ENCODE measurements at regions not wholly inside any gene's neighbourhood (a gene's known extent, or its start where the extent isn't known, plus 50 kb on each side); places are given as distances from the start of the nearest gene placed in this dataset.
"Not testable (repeated sequence)": the region's sequence is repeated elsewhere in the genome, so short reads cannot be mapped to it uniquely, and the experiment has no call there.

- not testable (repeated sequence) for DNase-seq (ENCODE audit: low spot score in 2 of 2); H3K27ac ChIP-seq; H3K4me1 ChIP-seq; H3K4me3 ChIP-seq; H3K9me3 ChIP-seq; H3K36me3 ChIP-seq; H3K27me3 ChIP-seq
- no CpG with 5 or more reads among the region's 1 CpG for WGBS
Measured at GRCh38 chr9:41839786-41840185, 289.4 kb downstream of the CNTNAP3B start.

GRCh38 chr9:41838953-41839352 is 290.3 kb downstream of the CNTNAP3B start:
- H3K27me3 ChIP-seq; H3K27ac ChIP-seq; H3K4me3 ChIP-seq; H3K9me3 ChIP-seq; DNase-seq (ENCODE audit: low spot score in 2 of 2); H3K4me1 ChIP-seq; H3K36me3 ChIP-seq: not testable (repeated sequence)
- no CpG with 5 or more reads among the region's 4 CpGs for WGBS

GRCh38 chr9:41838562-41838851 is 290.7 kb downstream of the CNTNAP3B start:
- WGBS = no CpG with 5 or more reads among the region's 1 CpG
- not testable (repeated sequence) for H3K4me3 ChIP-seq

GRCh38 chr9:41837684-41838561 is 291.3 kb downstream of the CNTNAP3B start:
- not testable (repeated sequence) for H3K4me3 ChIP-seq; H3K27ac ChIP-seq; H3K27me3 ChIP-seq; DNase-seq (ENCODE audit: low spot score in 2 of 2); H3K4me1 ChIP-seq; H3K36me3 ChIP-seq; H3K9me3 ChIP-seq
- WGBS = no CpG with 5 or more reads among the region's 3 CpGs

More at GRCh38 chr9:41838562-41838851, 290.7 kb downstream of the CNTNAP3B start:
- not testable (repeated sequence) for H3K9me3 ChIP-seq; H3K27me3 ChIP-seq; H3K36me3 ChIP-seq; H3K27ac ChIP-seq; H3K4me1 ChIP-seq; DNase-seq (ENCODE audit: low spot score in 2 of 2)

GRCh38 chr9:41833108-41833507 is 296.1 kb downstream of the CNTNAP3B start:
- H3K4me1 ChIP-seq; H3K4me3 ChIP-seq; DNase-seq (ENCODE audit: low spot score in 2 of 2); H3K9me3 ChIP-seq; H3K36me3 ChIP-seq; H3K27ac ChIP-seq; H3K27me3 ChIP-seq: not testable (repeated sequence)
- WGBS = no CpG with 5 or more reads among the region's 4 CpGs

- H3K4me3 ChIP-seq, H3K9me3 ChIP-seq: not testable (repeated sequence)
- WGBS = no CpG with 5 or more reads among the region's 8 CpGs
Measured at GRCh38 chr9:41824723-41825122, 304.5 kb downstream of the CNTNAP3B start.

GRCh38 chr9:41802706-41803105 is 326.5 kb downstream of the CNTNAP3B start:
- H3K27me3 ChIP-seq; H3K27ac ChIP-seq; H3K9me3 ChIP-seq; H3K4me1 ChIP-seq; DNase-seq (ENCODE audit: low spot score in 2 of 2); H3K36me3 ChIP-seq; H3K4me3 ChIP-seq: not testable (repeated sequence)
- whole genome bisulfite sequencing = 74% methylated on average over 4 of the region's 4 CpGs

More at GRCh38 chr9:41824723-41825122, 304.5 kb downstream of the CNTNAP3B start:
- H3K27ac ChIP-seq; DNase-seq (ENCODE audit: low spot score in 2 of 2); H3K4me1 ChIP-seq; H3K36me3 ChIP-seq; H3K27me3 ChIP-seq: not testable (repeated sequence)

- H3K9me3 ChIP-seq; DNase-seq (ENCODE audit: low spot score in 2 of 2): not testable (repeated sequence)
- WGBS = 70% methylated on average over 4 of the region's 4 CpGs
Measured at GRCh38 chr9:41798684-41799083, 330.5 kb downstream of the CNTNAP3B start.

GRCh38 chr9:41790719-41791363 is 338.4 kb downstream of the CNTNAP3B start:
- not testable (repeated sequence) for H3K9me3 ChIP-seq; H3K36me3 ChIP-seq; H3K4me1 ChIP-seq; DNase-seq (ENCODE audit: low spot score in 2 of 2); H3K4me3 ChIP-seq; H3K27ac ChIP-seq; H3K27me3 ChIP-seq
- WGBS = 59% methylated on average over 6 of the region's 7 CpGs

More at GRCh38 chr9:41798684-41799083, 330.5 kb downstream of the CNTNAP3B start:
- not testable (repeated sequence) for H3K36me3 ChIP-seq, H3K27me3 ChIP-seq, H3K4me3 ChIP-seq, H3K27ac ChIP-seq, H3K4me1 ChIP-seq

- H3K4me1 ChIP-seq; H3K9me3 ChIP-seq; H3K27me3 ChIP-seq; DNase-seq (ENCODE audit: low spot score in 2 of 2); H3K36me3 ChIP-seq; H3K4me3 ChIP-seq; H3K27ac ChIP-seq: not testable (repeated sequence)
- 88% methylated on average over 5 of the region's 5 CpGs for WGBS
Measured at GRCh38 chr9:41790007-41790406, 339.2 kb downstream of the CNTNAP3B start.

GRCh38 chr9:41789387-41789786 is 339.8 kb downstream of the CNTNAP3B start:
- DNase-seq (ENCODE audit: low spot score in 2 of 2); H3K27me3 ChIP-seq; H3K4me3 ChIP-seq; H3K9me3 ChIP-seq; H3K27ac ChIP-seq; H3K4me1 ChIP-seq; H3K36me3 ChIP-seq: not testable (repeated sequence)
- 74% methylated on average over 4 of the region's 4 CpGs for WGBS

- not testable (repeated sequence) for H3K4me3 ChIP-seq; H3K4me1 ChIP-seq; H3K27ac ChIP-seq; DNase-seq (ENCODE audit: low spot score in 2 of 2); H3K27me3 ChIP-seq; H3K36me3 ChIP-seq; H3K9me3 ChIP-seq
- 44% methylated on average over 1 of the region's 1 CpG for WGBS
Measured at GRCh38 chr9:41787951-41788350, 341.3 kb downstream of the CNTNAP3B start.

GRCh38 chr9:41787270-41787669 is 342.0 kb downstream of the CNTNAP3B start:
- H3K36me3 ChIP-seq; H3K27me3 ChIP-seq; H3K27ac ChIP-seq; H3K4me3 ChIP-seq; H3K4me1 ChIP-seq; DNase-seq (ENCODE audit: low spot score in 2 of 2); H3K9me3 ChIP-seq: not testable (repeated sequence)
- WGBS = no CpG with 5 or more reads among the region's 3 CpGs

GRCh38 chr9:41784006-41784405 is 345.2 kb downstream of the CNTNAP3B start:
- not testable (repeated sequence) for H3K4me1 ChIP-seq; H3K9me3 ChIP-seq; H3K27ac ChIP-seq; H3K36me3 ChIP-seq; H3K27me3 ChIP-seq; H3K4me3 ChIP-seq; DNase-seq (ENCODE audit: low spot score in 2 of 2)
- 98% methylated on average over 7 of the region's 9 CpGs for WGBS
